HG02981 (cell line): ENCODE measurements at regions not wholly inside any gene's neighbourhood (a gene's known extent, or its start where the extent isn't known, plus 50 kb on each side); places are given as distances from the start of the nearest gene placed in this dataset.

ENCODE experiments used
- ATAC-seq: cut with Tn5 transposase; IDR thresholded peaks from one replicate; pipeline ENCODE4 v1.9.1; 2021; ENCODE audit warnings: mild to moderate bottlenecking, moderate library complexity; ENCODE audit not compliant: unreplicated experiment

GRCh38 chr3:82311901-82312300 lies 550.5 kb upstream of the GBE1 start:
- ATAC-seq, result no peak

GRCh38 chr3:82308755-82309154 lies 547.3 kb upstream of the GBE1 start:
- no peak for ATAC-seq

- no peak for ATAC-seq
Observed at GRCh38 chr3:82306189-82306588, 544.7 kb upstream of the GBE1 start.

- ATAC-seq, result peak; percentile 37
Observed at GRCh38 chr3:82294609-82295008, 533.2 kb upstream of the GBE1 start.

- peak; percentile 86 for ATAC-seq
Observed at GRCh38 chr3:82293867-82294266, 532.4 kb upstream of the GBE1 start.

GRCh38 chr3:82293435-82293834 lies 532.0 kb upstream of the GBE1 start:
- no peak for ATAC-seq

GRCh38 chr3:82287562-82287961 lies 526.1 kb upstream of the GBE1 start:
- ATAC-seq, result no peak

- no peak for ATAC-seq
Observed at GRCh38 chr3:82281205-82281604, 519.8 kb upstream of the GBE1 start.

GRCh38 chr3:82276992-82277391 lies 515.5 kb upstream of the GBE1 start:
- ATAC-seq, result no peak

- no peak for ATAC-seq
Observed at GRCh38 chr3:82274897-82275296, 513.5 kb upstream of the GBE1 start.

GRCh38 chr3:82265747-82266146 lies 504.3 kb upstream of the GBE1 start:
- ATAC-seq, result no peak

GRCh38 chr3:82262193-82262592 lies 500.7 kb upstream of the GBE1 start:
- ATAC-seq, result no peak

GRCh38 chr3:82261637-82262036 lies 500.2 kb upstream of the GBE1 start:
- ATAC-seq, result no peak

GRCh38 chr3:82261013-82261412 lies 499.6 kb upstream of the GBE1 start:
- no peak for ATAC-seq

GRCh38 chr3:82259994-82260393 lies 498.5 kb upstream of the GBE1 start:
- ATAC-seq, result no peak

GRCh38 chr3:82240322-82240721 lies 478.9 kb upstream of the GBE1 start:
- ATAC-seq, result no peak

GRCh38 chr3:82236257-82236656 lies 474.8 kb upstream of the GBE1 start:
- no peak for ATAC-seq

- ATAC-seq, result peak; percentile 75
Observed at GRCh38 chr3:82229397-82229796, 468.0 kb upstream of the GBE1 start.

- ATAC-seq, result no peak
Observed at GRCh38 chr3:82224661-82225060, 463.2 kb upstream of the GBE1 start.

GRCh38 chr3:82222401-82222800 lies 461.0 kb upstream of the GBE1 start:
- no peak for ATAC-seq

GRCh38 chr3:82217571-82217970 lies 456.1 kb upstream of the GBE1 start:
- ATAC-seq, result no peak

- no peak for ATAC-seq
Observed at GRCh38 chr3:82208002-82208710, 446.7 kb upstream of the GBE1 start.

- ATAC-seq, result no peak
Observed at GRCh38 chr3:82202269-82202668, 440.8 kb upstream of the GBE1 start.
